NCI-H2227 (cell line): ENCODE measurements at regions not wholly inside any gene's neighbourhood (a gene's known extent, or its start where the extent isn't known, plus 50 kb on each side); places are given as distances from the start of the nearest gene placed in this dataset.
A peak's percentile ranks its signal among the peaks of the same experiment; 100 is the strongest.

ENCODE experiments used
- DNase-seq: peaks from one replicate; lab custom pipeline; 2025; ENCODE audit not compliant: unreplicated experiment; lab: John Stamatoyannopoulos, UW

DNA sequence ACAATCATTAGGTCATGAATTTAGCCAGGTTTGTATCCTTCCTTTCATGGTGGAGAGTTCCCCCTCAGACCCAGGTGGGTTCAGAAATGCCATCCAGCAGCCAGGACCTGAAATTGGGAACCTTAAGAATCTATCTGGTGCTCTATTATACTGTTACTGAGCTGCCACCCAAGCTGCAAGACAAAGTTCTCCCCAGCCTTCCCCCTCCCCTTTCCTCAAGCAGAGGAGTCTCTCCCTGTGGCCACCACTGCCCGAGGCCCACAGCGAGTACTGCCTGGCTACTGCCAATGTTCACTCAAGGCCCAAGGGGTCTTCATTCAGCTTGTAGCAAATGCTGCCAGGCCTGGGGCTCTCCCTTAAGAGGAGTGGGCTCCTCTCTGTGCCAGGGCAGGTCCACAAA is 133.8 kb downstream of the TMEM38B start:
- no peak for DNase-seq

DNA sequence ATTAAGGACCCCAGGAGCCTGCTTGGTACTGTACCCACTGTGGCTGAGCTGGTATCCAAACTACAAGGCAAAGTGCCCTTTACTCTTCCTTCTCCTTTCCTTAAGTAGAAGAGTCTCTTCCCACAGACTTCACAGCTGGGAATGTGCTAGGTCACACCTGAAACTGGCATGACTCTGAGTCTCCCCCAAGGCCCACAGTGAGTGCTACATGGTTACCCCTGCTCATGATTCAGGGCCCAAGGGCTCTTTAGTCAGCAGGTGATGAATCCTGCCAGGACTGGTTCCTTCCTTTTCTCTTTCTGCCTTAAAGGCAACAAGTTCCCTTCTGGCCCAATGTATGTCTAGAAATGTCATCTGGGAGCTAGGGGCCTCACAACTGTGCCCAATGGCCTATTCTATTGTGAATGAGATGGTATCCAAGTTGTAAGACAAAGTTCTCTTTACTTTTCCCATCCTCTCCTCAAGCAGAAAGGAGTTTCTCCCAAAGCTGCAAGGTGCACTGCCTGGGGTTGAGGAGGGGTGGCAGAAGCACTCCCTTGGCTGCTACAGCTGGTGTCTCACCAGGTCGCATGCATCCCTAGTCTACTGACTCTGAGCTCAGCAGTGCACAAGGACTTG is 134.4 kb downstream of the TMEM38B start:
- no peak for DNase-seq

DNA sequence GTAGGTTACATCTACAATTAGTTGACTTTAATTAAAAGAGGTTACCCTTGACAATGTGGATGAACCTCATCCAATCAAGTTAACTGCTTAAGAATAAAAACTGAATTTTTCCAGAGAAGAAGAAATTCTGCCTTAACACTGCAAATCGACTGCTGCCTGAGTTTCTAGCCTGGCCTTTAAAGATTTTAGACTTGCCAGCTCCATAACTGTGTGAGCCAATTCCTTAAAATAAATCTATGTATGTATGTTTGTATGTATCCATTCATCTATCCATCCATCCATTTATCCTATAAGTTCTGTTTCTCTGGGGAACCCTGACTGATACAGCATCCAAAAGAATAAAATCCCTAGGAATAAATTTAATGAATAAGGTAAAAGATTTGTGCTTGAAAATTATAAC is 136.1 kb downstream of the TMEM38B start:
- DNase-seq, result no peak

DNA sequence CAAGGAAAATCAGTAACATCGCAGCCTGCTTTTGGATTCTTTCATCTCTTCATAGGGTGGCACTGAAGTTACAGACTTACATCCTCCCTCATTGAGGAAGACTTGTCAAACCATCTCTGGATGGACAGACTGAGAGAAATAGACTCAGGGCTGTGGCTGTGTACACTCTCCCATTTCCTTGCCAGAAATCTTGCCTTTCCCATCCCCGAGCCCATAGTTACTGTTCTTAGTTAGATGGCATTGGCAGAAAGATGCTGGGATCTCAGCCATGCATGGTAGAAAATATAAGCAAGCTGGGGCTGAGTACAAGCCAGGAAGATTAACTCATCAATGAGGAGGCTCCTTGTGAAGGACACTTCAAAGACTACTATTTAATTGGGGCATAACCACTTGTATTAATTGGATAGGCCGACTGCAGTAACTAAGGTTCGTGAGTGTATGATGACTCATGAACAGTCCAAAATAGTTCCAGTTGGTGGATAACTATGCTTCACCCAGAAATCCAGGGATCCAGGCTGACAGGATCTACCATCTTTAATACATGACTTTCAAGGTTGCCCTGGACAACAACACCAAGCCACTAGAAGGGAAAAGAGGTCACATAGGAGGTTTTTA is 137.9 kb downstream of the TMEM38B start:
- no peak for DNase-seq

DNA sequence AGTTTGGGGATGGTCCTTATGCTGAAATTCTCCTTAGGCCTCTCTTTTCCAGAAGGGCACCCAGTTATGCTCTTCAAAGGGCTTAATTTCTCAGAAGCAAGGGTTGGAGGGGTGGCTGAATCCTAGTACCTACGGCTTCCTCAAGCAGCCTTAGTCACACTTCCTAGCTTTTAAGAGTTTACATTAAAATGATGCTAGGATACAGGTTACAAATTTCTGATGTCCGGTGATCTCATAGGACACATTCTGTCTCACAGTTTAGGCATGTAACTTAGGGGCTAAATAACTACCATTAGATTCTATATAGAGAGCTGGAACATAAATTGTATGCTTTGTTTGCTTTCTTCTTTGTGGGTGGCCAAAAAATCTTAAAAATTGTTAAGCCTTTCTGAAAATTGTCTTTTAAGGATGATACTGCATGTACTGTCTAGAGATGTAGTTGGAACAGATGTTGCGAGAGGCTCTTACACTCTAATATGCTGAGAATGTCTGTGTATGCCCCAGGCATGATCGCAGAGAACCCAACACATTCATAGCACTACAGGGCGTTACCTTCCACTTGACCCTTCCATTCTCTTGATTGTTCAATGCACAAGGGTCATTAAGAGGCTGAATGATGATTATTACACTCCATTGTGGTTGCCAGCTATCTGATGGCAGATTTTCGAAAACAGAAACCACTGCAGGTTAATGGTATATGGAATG is 139.1 kb downstream of the TMEM38B start:
- peak; percentile 19 for DNase-seq

DNA sequence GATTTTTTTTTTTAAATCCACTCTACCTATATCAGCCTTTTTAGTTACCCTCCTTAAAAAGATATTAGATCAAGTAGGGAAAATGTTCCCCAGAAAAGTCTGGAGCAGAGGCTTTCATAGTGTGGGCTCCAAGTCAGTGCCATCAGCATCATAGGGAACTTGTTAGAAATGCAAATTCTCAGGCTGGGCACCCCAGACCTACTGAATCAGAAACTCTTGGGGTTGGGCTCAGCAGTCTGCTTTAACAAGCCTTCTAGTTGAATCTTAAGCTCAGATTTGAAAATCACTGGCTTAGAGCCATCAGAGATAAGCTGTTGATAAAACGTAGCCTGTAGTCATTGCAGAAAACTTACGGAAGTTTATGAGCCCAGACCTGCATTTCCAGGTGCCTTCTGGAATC is 140.1 kb downstream of the TMEM38B start:
- DNase-seq, result no peak

DNA sequence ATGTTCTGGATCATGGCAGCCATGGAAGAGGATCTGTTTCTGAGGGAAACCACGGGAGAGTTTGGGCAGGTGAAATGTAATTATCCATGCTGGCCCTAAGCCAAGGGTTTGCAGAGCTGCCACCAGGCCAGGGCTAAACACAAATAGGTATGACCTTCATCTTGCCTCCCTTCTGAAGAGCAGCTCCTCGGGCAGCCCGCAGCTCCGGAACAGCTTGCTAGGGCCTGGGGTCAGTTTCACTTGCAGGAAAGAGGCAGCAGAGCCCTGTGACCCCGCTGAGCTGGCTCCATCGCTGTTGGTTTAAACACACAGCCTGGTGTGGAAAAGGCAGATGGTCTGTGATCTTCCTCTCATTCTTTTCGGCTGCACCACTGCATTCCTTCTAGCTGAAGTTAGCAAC is 141.4 kb downstream of the TMEM38B start:
- no peak for DNase-seq

DNA sequence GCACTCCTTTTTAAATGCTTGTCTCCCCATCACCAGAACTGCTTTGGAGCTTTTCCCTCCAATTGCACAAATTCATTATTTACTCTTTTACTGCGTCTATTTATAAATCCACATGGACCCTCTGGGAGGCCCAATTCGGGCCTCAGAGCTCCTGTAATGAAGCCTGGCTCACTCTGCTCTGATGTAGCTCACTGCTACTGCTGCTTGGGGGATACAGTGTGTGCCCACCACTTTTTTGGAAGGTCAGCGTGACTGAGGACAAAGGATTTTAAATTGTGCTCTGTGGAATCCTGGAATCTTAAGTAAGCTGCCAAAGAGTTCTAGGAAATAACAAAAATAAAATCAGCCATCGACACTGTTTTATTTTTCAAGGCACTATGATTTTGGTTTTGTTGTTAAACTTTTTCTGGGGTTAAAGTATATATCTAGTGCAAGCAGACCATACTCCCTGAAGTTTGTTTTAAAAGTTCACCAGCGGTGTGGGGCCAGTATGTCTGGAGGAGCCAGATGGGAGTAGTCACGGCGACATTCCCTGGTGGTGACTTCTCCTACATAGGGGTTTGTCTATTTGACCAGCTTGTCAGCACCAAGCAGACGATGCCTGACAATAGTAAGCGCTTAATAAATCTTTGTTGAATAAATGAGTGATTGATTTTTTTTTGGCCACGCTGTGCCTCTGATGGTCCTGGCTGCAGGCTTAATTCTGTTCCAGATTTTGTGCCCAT is 142.8 kb downstream of the TMEM38B start:
- no peak for DNase-seq

DNA sequence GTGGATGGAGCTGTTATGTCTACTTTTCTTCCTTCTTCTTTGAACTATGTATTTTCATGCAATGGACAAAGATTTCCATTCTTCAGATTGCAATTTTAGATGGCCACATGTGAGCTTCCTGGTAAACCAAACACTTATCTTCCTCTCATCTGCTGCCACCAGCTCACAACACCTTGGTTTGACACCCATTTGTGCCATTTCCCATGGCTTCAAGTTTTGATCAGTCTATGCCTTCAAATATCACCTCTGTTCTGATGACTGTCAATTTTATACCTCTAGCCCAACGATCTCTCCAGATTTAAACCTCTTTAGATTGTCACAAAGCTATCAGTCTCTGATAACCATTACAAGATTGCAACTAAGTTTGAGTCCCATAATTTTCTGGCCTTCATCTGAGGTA is 147.2 kb downstream of the TMEM38B start:
- no peak for DNase-seq

DNA sequence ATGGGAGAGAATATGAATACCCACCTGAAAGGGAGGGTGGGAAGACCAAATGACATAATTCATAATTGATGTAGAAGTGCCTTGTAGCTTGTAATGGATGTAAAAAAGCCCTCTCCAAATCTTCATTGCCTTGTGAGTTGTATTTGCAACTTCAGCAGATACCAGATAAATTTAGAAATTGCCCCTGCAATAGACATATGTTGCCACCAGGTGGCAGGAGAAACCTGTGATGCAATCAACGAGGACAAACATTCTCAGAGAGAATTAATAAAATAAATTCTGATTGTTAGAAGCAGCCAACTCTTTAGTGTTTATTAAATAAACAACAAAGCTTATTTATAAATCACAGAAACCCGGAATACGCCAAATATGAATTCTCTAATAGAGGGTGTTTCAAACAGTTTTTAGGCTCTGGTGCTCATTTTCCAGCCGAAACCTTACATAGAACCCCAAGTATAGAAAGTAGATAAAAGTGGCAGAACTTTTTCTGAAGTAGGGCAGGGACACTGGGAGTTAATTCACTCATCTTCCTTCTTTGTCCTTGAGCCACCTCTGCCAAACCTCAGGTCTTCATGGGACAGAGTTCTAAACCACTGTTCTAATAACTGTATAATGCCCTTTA is 147.8 kb downstream of the TMEM38B start:
- no peak for DNase-seq

DNA sequence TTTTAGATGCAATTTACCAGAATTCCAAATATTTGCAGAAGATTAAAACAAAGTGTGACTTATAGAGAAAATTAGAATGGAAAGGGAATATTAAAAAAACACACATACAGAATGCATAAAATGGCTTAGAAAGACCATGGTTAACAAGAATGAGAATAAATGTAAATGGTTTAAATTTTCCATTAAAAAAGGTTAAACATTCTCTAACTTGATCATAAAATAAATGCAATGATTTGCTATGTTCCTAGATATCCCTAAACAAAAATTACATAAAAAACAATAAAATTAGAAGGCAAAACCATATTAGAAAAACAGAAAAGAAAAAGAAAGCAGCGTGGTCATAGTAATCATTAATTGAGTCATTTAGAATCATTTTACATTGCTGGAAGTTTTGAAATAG is 152.5 kb downstream of the TMEM38B start:
- no peak for DNase-seq

DNA sequence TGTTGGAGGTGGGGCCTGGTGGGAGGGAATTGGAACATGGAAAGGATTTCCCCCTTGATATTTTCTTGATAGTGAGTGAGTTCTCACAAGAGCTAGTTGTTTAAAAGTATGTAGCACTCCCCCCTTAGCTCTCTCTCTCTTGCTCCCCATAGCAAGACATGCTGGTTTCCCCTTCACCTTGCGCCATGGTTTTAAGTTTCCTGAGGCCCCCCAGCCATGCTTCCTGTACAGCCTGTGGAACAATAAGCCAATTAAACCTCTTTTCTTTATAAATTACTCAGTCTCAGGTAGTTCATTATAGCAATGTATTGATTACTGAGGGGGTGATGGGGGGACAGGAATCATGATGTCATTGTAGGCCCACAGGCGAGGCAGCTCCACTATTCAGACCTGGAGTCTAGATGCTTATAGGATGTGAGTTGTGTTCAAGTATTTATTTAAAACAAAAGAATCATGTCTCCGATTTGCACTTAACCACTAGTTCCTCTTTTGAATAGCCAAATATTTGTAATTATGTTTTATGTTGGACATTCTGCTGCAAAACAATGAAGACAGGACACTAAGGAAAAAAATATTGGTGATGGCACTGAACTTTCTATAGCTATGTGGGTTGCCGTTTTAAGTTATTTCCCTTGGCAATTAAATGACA is 156.6 kb downstream of the TMEM38B start:
- DNase-seq, result no peak

DNA sequence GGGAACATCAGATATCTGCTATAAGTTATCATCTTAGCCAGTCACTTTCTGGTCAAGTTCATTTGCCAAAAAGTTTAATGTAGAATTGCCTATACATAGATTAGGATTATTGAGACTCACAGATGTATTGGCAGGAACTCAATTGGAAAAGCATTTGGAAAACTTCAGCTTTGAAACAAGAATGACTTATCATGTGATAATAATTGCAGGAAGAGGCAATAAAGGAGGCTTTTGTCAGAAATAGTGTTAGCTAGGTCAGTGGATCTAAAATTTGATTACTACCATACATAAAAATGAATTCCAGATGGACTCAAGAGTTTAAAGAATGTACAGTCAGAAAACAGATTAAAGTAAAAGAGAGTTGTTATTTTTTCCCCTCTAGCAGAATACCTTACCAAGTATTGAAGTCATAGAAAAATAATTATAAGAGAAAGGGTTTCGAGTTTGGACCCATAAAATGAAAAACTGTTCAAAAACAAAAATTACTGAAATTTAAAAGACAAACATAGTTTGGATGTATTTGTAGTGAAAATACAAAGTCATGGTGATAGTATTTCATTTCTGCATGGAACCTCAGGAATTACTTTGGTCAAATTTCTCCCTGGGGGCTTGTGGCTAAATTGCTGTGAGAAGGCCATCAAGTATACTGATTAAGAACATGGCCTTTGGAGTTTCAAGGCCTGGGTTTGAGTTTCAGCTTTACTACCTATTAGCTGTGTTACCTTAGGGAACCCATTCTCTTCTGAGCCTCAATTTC is 159.9 kb downstream of the TMEM38B start:
- no peak for DNase-seq

DNA sequence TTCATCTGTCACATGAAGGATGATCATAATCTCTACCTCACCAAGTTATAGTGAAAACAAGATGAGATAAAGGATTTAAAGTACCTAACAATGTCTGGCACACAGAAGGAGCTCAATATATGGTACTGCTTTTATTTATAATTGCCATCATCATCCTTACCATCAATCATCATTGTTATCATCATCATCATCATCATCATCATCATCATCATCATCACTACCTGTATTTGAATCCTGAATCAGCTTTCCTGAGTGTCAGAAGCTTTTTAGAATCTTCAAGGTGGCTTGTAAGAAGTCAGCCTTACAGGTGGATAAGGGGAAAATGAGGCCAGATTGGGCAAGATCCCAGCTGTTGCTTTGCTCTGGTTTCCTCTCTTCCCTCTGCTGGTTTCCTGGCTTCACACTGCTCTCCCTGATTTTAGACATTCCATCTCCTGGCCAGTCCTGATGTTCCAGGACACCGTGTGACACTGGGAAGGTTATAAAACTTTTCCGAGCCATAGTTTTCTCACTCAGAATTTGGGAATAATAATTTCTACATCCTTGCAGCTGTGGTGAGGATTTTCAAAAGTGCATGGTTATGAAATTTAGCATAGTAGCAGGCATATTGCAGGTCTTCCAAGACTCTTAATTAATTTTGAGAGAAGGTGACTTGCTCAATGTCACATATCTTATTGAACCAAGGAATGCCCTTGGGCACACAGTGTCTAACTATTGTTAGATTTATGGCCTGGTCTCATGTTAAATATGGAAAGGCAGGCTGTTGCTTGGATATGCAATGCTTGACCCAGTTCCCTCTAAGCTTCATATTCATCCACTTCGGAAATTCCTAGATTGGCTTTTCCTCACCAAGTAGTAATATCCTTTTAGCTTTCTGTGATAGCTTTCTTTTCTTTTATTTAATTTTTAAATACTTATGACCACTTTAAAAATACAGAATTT is 160.7 kb downstream of the TMEM38B start:
- no peak for DNase-seq

DNA sequence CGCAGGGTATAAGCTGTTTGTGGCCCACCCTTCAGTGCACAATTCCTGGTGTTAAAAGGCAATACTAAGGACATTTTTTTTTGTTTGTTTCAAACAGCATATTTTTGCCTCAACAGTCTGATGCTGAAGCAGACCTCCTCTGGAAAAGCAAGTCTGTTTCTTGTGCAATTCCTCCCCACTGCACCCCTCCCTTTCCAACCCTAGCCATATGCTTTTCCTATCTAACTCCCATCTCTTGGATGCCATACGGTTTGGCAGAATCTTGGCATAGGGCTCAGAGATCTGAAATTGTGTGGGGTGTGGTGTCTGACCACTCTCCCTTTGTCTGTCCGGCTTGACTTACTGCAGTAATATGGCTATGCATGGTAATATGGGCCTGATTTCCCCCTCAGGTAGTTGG is 161.6 kb downstream of the TMEM38B start:
- no peak for DNase-seq

DNA sequence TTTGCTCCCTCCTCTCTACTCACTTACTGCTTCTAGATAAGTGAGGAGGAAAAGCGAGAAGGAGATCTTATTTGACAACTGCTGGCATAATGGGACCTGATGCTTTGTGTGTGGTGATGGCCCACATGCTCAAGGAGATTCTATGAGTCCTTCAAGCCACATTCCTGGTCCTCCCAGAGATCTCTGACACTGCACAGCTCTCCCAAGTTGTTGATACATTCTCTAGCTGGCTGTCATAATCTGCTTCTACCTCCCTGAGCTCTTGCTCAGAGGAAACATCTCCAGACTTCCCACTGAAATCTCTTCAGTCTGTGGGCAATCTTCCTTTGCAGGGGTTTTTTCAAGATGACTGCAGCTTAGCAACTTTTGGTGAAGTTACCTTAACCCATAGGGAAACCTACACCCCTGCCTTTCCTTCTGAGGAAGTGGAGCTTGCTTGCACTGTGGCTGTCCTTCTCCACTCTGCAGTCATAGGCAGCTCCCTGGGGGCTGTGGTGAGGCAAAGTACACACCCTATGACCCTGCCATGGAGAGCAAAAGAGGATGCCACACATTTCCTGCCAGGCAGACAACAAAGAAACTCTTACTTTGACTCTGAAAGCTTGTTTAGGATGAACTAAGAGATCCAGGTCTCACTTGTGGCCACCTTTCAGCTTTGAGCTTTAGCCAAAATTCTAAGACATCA is 163.8 kb downstream of the TMEM38B start:
- no peak for DNase-seq

DNA sequence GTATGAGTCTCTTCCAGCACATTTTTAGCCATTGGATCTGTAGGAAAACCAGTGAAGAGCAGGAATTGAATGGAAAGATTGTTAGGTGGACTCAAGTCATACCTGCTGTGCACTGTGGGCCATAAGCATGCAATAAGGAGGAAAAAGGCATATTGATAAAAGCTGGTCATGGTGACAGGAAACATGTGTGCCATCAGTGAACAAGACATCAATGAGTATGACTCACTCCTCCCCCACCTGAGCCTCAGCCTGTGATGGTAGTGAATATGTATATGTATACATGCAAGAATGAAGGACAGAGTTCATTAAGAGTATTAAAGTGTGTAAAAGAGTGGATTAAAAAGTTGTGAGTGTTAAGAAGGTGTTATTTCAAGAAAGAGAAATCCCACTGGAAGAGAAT is 164.5 kb downstream of the TMEM38B start:
- DNase-seq, result no peak

DNA sequence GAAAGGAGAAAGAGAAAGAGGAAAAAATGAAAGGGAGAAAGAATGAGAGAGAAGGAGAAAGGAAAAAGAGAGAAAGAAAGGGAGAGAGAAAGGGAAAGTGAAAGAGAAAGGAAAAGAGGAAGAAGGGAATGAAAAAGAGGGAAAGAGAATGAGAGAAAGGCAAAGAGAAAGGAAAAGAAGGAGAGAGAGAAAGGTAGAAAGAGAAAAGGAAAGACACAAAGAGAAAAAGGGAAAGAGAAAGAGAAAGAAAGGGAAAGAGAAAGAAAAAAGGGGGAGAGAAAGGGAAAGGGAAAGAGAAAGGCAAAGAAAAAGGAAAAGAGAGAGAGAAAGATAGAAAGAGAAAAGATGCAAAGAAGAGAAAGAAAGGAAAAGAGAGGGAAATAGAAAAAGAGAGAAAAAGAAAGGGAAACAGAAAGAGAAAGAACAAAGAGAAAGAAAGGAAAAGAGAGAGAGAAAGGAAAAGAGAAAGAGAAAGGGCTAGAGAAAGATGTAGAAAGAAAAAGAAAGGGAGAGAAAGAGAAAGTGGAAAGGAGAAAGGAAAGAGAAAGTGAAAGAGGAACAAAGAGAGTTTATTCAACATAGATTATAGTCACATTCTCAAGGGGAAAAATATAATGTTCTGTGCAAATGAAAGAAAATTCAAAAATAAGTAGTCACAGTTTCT is 165.2 kb downstream of the TMEM38B start:
- DNase-seq, result no peak
